HS-27A (cell line): ENCODE measurements at regions not wholly inside any gene's neighbourhood (a gene's known extent, or its start where the extent isn't known, plus 50 kb on each side); places are given as distances from the start of the nearest gene placed in this dataset.
A peak's percentile ranks its signal among the peaks of the same experiment; 100 is the strongest.

Source experiments
- DNase-seq: peaks from one replicate; pipeline ENCODE4 v3.0.0-alpha.2; 2012; ENCODE audit warnings: low read depth, missing footprints

DNA sequence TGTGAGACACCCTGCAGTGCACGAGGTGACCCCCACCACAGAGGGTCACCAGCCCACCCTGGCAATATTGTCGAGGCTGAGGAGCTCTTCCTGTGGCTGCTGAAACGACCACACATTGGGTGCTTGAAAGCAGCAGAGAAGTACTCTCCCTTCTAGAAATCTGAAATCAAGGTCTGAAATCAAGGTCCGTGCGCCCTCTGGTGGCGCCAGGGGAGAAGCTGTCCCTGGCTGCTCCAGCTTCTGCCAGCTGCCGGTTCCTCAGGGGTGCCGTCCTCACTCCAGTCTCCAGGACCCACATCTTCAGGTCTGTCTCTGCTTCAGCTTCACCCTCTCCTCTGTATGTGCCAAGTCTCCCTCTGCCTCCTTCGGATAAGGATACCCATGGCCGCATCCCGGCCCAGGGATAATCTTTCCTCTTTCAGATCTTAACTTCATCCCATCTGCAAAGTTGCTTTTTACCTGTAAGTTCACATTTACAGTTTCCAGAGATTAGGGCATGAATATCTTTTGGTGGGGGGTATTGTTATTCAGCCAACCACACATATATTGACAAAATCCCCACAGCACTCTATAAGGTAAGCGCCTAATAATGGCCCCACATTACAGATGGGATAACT is 108.3 kb upstream of the PHACTR3 start:
- DNase-seq = peak; percentile 24

DNA sequence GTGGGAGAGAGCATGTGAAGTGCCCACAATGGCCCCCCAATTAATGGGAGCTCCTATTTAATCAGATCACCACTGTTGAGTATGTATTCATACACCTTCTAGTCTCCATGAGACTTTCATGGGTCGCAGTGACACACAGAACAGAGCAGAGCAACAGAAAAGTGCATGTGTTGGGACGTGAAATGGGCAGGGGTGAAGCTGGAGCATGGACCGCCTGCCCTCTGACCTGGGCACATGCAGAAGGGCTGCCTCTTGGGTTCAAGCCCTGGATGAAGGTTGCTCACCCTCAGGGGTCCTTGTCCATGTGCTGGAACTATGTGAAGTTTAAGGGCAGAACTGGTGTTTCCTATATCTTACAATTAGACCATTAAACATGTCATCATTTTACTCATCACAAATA is 106.0 kb upstream of the PHACTR3 start:
- no peak for DNase-seq

DNA sequence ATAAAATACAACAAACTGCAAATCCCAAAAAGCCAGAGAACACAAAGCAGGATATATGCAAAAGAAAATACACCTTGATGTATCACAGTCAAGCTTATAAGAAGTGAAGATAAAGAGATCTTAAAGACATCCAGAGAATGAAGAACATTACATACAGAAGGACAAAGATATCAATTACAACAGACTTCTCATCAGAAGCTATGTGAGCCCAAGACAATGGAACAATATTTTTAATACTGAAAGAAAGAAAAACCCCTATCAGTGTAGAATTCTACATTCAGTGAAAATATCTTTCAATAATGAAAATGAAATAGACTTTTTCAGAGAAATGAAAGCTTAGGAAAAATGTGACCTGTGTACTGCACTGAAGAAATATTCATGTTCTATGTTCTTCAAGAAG is 104.5 kb upstream of the PHACTR3 start:
- DNase-seq = no peak

DNA sequence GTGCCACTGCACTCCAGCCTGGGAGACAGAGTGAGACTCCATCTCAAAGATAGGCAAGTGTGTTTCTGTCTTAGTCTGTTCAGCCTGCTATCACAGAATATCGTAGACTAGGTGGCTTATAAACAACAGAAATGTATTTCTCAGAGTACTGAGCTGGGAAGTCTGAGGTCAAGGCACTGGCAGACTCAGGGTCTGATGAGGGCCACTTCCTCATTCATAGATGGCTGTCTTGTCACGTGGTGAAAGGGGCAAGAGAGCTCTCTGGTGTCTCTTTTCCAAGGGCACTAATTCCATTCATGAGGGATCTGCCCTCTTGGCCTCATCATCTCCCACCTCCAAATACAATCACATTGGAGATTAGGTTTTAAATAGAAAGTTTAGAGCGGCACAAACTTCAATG is 95.6 kb upstream of the PHACTR3 start:
- no peak for DNase-seq

DNA sequence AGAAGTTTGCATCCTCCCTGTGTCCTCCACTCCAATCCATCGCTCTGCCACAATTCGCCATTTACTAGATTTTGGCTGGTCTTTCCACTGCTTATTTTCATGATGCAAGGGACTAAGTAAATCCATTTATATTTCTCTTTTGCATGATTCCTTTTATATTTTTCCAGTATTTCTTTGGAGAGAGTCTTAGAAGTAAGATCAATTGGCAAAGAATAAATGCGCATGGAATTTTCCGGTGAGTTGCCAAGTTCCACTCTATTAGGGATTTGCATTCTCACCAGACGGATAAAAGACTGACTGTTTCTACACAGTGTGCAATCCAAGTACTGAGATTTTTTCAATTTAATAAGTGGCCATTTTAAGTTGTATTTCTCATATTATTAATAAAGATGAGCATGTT is 91.7 kb upstream of the PHACTR3 start:
- no peak for DNase-seq

DNA sequence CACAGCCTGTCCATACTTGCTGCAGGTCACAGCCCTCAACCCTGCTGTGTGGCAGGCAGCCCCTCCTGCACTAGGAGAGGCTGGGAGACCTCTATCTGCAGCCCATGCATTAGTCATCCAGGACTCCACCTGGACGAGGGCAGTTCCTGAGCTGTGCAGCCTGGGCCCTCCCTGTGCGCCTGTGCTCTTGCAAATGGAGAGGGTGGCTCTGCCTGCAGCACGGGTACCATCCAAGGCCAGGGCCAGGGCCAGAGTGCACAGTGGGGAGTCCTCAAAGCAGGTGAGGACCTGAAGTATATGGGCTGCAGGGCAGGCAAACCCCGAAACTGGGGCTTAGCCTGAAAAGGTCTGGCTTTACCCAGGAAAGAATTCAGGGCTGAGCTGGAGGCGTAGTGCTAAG is 89.8 kb upstream of the PHACTR3 start:
- DNase-seq = no peak

DNA sequence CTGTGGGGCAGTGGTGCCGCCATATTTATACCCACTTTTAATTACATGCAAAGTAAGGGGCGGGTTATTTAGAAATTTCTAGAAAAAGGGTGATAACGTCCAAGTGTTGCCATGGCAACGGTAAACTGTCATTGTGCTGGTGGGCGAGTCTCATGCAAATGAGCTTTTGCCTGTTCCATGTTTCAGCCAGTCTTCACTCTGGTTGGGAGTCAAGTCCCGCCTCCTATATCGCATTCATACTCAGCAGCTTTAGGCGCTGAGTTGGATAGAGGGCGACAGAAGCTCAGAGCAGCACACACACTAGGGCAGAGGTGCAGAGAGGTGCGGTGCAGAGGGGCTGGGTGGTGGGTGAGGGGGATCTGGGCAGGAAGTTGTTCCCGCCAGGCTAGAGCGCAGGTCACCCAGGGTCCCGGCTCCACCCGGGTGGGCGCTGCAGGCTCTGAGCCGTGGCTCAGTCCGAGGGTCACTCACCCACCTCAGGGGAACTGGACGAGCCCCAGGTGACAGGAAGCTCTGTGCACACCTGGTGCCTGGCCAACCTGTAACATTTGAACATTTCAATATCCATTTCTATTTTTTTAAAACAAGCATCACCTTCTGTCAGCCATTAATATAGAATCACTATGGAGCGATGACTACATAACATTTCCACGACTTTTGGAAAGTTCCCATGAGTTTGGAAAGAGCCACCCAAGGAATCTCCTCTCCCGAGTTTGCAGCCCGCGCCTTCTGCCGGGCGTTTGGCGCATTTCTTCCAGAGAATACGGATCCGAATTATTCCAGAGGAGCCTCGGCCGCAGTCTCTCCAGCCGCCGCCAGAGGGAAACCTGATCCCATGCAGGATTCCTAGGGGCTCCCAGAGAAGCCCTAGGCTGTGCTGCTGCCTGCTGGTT is 89.1 kb upstream of the PHACTR3 start:
- no peak for DNase-seq

DNA sequence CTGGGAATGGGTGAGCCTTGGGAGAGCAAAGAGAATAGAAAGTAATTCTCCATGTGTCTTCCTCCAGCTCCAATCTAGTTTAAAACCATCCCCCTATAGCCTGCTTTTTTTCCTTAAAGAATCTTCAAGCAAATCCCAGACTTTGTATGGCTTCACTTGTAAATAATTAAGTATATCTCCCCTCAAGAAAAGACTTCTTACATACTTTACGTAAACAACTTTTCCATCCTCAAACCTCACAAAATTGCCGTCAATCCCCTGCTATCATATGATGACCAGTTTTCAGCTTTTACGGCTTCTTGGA is 88.5 kb upstream of the PHACTR3 start:
- DNase-seq = no peak

DNA sequence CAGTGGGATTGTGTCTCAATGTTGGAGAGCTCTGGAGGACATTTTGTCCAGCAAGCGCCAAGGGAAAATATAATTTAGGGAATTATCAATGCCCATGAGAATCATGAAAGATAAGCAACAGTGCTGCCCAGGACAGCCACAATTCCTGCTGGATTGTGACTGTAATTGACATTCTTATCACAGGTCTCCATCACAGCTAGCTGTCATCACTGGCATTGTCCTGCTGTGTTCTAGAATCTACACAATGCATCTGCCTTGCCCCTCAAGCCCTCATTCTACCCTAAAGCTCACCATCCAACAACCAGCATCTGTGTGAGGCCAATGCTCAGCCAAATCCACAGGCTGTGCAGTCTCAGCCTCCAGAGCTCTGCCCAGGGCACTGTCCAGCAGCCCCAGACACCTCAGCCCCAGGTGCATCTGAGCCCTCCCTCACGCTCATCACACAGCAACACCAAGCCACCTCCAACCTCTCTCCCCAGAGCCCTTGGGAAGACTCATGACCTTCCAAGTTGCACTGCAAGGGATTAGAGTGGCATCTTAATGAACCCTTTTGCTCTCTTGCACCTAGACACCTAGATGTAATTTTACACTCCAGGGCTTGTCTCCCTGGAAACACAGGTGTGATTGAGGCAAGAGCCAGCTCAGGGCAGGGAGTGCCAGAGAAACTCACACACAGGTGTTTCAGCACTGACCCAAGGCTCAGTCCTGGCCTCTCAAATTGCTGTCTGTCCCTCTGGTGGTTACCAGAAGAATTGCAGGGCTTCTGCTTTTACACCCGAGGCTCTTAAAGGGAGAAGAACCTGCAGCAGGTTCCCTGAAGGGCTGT is 85.2 kb upstream of the PHACTR3 start:
- no peak for DNase-seq

DNA sequence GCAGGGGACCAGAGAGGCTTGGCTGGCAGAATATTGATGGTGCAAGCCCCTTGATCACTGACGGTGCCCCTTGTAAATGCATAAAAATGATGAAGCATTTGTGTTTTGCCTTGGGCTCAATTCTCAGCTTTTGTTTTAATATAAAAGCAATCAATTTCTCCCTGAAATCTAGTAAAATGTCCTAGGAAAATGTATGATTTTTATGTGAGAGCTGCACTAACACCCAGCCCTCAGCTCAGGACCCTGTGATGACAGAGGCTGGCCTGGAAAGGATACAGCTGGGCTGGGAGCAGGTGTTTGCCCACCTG is 84.7 kb upstream of the PHACTR3 start:
- no peak for DNase-seq

DNA sequence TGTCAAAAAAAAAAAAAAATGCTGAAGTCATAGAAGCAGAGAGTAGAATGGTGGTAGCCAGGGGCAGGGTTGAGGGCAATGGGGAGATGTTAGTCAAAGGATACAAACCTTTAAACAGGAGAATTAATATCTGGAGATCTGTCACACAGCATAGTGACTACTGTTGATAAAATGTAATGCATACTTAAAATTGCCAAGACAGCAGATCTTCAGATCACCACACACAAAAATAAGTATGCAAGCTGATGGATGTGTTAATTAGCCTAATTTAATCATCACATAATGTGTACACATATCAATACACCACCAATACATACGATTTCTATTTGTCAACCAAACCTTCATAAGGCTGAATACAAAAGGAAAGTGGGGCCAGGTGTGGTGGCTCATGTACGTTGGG is 83.5 kb upstream of the PHACTR3 start:
- DNase-seq = no peak

DNA sequence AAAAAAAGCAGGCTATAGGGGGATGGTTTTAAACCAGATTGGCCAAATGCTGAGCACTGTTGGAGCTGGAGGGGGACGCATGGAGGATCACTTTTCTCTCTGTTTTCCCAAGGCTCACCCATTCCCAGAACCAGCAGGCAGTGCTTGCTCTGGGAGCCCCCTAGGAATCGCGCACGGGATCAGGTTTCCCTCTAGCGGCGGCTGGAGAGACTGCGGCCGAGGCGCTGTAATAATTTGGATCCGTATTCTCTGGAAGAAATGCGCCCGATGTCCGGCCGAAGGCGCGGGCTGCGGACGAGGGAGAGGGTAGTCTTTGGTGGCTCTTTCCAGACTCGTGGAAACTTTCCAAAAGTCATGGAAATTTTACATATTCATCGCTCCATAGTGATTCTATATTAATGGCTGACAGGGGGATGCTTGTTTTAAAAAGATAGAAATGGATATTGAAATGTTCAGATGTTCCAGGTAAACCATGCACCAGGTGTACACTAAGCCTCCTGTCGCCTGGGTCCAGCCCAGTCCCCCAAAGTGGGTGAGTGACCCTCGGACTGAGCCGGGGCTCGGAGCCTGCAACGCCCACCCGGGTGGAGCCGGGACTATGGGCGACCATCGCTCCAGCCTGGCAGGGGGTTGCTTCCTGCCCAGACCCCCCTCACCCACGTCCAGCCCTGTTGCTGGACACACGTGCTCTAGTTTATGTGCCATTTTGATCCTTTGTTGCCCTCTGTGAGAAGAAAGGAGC is 78.7 kb upstream of the PHACTR3 start:
- DNase-seq = no peak

DNA sequence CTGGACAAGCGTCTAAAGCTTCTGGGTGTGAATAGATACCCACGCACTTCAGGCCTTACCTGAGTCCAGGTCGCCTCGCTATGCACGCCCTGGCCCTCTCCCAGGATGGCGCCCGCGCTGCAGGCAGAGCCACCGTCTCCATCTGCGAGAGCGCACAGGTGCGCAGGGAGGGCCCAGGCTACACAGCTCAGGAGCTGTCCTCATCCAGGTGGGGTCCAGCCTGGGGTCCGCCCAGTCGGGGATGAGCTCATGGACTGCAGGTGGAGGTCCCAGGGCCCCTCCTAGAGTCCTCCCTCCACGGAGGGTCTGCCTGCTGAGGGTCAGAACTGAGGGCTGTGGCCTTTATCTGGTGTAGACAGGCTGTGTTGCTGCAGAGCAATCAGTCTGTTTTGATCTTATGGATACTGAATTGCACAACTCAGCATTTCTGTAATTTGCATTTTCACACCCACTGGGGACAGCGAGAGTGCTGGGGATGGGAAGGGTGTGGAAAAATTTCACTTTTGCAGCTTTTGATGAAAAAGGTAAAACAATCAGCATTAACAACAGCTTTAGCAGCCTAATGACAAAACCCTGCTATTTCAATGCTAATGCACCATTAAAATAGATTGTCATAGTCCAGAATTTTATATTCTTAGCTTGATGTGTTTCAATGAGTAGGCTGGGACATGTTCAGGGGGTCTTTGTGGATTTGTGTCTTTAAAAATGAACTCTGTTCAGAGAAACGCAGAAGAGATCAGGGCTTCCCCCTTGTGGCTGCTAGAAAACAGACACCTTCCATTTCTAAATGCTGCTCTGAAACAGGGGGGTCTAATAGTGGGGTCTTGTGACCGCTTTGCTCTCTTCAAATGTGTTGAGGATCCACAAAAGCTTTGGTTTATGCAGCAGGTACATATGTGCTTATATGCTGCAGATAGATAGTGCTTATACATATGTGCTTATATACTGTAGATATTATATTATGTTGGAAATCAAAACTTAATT is 77.8 kb upstream of the PHACTR3 start:
- DNase-seq = no peak

DNA sequence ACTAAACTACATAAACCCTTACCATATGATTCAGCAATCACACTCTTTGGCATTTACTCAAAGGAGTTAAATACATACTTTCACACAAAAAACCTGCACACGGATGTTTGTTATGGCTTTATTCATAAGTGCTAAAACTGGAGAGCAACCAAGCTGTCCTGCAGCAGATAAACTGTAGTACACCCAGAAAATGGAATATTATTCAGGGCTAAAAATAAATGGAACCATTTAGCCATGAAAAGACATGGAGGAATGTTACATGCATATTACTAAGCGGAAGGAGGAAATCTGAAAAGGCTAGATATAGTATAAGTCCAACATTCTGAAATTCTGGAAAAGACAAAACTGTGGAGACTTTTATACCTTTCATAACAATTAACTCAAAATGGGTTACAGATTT is 73.6 kb upstream of the PHACTR3 start:
- DNase-seq = no peak

DNA sequence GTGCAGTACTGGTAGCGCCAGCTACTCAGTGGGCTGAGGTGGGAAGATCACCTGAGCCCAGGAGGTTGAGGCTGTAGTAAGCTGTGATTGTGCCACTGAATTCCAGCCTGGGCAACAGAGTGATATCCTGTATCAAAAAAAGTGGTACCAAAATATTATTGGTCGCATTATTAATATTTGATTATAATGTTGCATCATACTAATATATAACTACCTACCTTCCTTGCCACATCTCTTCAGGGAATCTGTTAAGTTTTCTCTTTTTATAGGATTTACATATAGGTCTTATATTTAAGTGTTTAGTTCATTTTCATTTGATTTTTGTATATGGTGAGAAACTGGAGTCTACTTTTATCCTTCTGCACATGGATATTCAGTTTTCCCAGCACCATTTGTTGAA is 66.3 kb upstream of the PHACTR3 start:
- no peak for DNase-seq

DNA sequence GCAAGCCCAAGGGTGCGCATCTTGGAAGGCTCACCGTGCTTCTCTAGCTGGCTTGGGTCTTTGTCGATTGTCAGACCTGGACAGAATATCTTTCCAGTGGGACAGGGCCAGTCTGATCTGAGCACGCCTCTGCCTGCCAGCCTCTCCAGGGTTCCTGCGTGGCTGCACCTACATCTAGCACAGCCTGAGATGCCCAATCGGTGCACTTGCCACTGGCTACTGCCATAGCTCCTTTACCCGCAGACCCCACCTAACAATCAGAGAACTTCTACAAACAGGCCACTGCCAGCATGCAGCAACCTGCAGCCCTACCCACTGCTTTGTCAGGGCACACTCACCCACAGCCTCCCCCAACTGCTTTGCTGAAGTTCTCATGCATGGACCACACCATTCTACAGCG is 56.7 kb upstream of the PHACTR3 start:
- no peak for DNase-seq
